Activated CD8-positive, alpha-beta memory T cell treated with anti-CD3 and anti-CD28 coated beads, Interleukin-2, amount 50 U/mL, for 24 hours (primary cell): ENCODE measurements at regions not wholly inside any gene's neighbourhood (a gene's known extent, or its start where the extent isn't known, plus 50 kb on each side); places are given as distances from the start of the nearest gene placed in this dataset.
"Not testable (repeated sequence)": the region's sequence is repeated elsewhere in the genome, so short reads cannot be mapped to it uniquely, and the experiment has no call there.

ENCODE experiments used
- DNase-seq: peaks from one replicate; pipeline ENCODE4 v3.0.0-alpha.2; 2020; ENCODE audit errors: extremely low read depth

DNA sequence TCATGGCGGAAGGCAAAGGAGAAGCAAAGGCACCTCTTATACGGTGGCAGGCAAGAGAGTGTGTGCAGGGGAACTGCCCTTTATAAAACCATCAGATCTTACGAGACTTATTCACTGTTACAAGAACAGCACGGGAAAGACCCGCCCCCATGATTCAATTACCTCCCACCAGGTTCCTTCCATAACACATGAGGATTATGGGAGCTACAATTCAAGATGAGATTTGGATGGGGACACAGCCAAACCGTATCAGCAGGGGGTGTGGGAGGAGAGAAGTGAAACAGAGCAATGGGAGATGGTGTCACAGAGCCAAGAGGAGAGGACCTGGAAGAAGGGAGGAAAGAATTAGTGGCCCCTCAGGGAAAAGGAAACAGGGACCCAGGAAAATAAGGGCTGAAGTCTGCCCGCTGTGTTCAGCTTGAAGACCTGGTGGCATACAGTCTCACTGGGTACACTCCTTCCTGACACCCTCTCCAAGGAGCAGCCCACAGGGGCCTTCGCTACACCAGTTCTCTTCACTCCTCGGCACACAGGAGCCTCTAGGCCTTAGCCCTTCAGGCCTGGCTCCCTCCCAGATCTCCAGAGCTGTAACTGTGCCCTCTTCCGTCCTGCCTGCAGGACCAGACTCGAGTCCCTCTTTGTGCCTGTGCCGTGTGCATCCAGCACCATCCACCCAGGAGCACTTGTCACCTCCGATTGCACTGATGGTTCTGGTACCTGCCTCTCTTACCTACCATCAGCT lies 262.1 kb downstream of the EIPR1 start:
- DNase-seq = no peak

DNA sequence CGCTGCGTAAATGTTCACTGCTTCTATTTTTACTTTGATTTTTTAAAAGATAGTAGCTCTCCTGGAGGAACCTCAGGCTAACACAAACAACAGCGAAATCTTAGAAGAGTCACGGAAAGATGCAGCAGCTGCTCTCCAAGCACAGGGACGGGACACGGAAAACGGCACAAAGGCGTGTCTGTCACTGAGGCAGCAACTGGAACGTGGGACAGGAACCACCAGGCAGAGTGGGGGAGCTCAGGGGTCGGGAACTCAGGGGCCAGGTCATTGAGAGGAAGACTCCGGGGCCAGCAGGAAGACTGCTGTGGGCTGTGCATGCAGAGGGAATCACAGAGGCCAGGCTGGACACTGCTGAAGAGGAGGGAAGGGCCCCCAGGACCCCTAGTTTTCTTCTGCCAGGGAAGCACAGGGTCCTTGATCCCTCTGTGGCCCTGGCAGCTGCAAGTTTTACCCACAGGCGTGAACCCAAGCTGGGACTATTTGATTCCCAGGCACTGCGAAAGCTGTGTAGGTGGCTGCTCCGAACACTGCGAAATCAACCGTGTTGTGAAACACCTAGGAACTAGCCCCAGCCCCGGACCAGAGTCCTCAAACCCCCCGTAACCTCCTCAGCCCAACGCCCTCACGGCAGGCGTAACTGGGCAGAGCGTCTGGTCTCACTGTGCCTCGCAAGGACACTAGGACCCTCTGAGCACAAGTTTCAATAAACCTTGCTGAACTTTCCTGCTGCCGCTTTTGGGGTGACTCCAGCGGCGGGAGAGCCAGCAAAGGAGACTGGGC lies 263.0 kb downstream of the EIPR1 start:
- DNase-seq = no peak

DNA sequence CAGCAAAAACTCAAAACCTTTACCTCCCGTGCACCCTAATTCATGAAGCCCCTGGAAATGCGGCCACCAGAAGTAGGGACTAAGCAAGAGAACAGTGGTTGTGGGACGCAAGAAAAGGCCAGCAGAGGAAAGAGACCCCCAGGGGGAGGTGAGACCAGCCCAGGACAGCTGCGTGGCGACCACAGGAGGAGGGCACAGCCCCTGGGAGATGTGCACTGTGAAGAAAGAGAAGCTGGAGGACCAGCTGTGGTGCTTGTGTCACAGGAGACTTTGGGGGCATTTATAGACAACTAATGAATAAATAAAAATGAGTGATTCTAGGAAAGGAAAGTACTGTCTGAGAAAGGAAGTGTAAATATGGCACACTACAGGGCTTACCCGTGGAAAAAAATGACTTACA lies 263.8 kb downstream of the EIPR1 start:
- no peak for DNase-seq

DNA sequence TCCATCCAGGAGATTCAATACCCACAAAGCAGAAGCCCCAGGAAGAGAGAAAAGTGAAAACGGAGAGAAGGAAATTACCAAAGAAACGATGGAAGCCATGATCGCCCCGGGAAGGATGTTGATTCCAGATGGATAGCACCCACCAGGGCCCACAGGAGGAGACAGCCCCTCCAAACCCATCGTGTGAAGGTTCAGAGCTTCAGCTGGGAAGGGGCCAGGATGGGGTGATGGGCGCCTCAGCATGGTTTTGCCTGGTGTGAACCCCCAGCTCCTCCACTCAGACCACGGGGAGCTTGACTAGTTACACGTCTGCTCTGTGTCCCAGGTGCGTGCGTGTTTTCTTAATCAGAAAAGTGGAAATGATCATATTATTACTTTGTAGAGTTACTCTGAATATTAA lies 264.5 kb downstream of the EIPR1 start:
- DNase-seq = no peak

DNA sequence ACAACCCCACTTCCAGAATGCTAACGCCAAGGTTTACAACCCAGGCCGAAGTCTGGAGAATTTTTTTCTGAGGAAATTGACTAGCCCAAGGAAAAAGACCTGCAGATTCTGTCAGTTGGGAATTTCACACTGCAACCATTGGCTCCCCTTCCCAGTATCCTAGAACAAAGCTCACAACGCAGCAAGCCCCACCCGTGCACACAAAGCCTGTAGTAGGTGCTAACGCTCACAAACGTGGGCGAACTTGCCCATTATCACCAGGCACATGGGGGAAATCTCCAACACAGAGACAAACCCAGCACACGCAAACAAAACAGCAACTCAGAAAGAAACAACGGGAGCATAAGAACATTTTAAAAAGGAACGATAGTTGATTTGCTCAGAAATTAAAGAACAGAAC lies 265.1 kb downstream of the EIPR1 start:
- DNase-seq = no peak

DNA sequence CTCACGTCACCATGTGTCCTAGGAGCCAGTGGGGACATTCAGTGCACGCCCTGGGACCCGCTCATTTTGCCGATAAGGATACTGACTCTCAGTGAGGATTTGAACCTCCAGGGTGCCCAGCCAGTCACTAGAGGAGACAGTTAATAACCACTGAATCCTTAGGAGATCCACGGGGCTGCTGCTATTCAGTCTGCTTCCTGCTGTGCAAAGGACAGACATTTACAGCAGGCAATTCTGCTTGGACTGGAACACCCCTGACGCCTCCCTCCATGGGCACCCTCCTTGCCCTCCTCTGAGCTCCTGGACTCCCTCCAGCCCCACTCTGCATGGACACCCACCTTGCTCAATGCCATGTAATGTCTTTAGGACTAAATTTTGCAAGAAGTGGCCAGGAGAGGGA lies 265.5 kb downstream of the EIPR1 start:
- no peak for DNase-seq

DNA sequence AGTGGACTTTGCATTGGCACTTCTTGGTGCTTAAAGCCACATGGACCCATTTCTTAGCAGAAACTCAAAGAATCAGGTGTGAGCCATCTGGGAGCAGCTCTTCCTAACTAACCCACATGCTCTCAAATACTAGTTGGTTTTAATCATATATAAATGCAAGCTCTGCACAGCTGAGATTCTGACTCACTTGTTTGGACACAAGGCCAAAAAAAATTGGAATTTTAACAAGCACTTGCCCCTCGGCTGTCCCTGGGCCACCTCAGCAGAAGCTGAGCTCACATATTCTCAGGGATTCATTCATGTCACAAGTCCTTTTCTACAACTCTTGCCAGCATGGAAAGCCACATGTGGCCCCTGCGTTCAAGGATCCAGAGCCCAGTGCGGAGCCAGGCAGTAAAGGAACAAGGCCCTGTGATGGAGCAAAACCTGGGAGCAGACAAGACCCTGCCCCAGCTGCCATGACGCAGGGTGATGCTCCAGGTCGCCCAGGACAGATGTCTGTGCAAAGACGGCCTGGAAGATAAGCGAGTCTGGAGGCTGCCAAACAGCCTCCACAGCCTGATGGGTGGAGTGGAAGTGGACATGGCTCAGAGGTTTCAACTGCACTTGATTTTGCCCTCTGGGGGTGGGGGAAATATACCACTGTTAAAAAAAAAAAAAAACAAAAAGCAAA lies 266.5 kb downstream of the EIPR1 start:
- no peak for DNase-seq

DNA sequence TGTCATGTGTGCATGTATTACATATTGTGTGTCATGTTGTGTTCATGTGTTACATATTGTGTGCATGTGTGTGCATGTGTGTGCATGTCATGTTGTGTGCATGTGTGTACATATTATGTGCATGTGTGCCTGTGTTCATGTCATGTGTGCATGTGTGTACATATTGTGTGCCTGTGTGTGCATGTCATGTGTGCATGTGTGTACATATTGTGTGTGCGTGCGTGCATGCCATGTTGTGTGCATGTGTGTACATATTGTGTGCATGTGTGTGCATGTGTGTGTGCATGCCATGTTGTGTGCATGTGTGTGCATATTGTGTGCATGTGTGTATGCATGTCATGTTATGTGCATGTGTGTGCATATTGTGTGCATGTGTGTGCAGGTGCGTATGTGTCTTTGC lies 267.1 kb downstream of the EIPR1 start:
- no peak for DNase-seq

DNA sequence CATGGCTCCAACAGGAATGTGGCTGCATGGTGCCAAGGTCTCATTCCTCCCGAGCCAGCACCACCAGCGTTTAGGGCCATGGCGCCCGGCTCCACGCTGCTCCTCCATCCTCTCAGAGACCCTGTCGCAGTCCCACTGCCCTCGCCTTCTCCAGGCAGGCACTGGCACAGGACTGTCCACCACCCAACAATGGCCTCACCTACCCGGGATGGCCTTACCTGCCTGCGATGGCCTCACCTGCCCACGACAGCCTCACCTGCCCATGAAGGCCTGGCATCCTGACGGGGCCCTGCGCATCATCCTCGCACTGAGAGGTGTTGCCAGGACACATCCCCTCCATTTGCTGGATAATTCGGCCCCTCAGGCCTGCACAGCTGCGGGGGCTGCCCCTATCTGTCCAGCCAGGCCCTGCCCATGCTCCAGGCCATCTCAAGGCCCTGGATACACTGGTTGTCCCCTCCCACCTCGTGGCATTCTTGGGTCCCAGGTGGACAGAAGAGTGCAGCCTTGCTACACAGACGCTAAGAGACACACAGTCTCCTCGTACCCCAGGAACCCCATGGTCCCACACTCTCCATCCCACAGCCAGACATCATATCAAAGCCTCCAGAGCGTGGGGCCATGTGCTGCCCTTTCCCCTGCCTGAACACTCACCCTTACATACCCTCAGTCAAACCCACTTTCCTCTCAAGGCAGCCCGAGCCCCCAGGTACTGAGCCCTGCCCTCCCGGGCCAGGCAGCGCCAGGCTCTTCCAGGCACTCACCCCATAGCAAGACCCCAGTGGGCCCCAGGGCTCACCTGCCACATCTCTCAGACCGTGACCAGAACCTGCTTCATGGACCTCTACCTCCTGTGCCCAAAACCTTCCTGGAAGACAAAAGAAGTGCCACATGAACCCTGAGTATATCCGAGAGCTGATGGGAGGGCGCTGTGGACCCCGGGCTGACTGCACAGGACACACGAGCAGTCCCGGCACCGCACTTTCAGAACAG lies 268.6 kb downstream of the EIPR1 start:
- DNase-seq = no peak

DNA sequence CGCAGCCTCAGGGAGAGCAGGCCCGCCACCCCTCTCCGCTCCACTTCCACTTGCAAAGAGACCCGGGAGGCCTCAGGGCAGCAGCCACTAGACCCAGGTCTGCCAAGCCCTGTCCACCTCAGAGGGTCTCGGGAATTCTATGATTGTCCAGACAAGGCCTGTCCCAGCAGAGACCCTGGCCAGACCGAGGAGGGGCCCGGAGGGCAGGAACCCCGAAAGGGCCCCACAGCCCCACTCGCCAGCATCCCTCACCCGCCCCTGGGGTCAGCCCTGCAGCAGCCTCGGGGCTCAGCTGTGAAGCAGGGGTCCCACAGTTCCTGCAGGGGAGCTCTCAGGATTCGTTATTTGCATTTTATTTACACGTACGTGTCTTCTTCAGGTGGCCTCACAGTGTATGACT lies 269.5 kb downstream of the EIPR1 start:
- DNase-seq = no peak

DNA sequence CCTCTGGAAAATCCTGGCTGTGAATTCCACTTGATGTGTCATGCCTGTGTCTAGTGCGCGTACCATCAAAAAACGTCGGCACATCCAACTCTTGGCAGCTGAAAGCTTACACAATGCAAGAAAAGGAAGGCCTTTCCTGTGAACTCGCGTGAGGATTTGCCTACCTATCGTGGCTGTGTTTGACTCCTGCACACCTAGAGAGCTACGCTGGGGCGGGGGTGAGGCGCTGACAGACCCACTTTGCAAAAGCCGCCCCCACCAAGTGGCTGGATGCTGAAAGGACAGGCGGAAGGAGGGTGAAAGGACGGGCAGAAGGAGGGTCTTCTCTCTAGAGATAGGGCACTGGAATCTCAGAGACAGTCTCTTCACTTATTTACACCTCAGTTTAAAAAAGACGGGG lies 270.1 kb downstream of the EIPR1 start:
- DNase-seq = no peak

DNA sequence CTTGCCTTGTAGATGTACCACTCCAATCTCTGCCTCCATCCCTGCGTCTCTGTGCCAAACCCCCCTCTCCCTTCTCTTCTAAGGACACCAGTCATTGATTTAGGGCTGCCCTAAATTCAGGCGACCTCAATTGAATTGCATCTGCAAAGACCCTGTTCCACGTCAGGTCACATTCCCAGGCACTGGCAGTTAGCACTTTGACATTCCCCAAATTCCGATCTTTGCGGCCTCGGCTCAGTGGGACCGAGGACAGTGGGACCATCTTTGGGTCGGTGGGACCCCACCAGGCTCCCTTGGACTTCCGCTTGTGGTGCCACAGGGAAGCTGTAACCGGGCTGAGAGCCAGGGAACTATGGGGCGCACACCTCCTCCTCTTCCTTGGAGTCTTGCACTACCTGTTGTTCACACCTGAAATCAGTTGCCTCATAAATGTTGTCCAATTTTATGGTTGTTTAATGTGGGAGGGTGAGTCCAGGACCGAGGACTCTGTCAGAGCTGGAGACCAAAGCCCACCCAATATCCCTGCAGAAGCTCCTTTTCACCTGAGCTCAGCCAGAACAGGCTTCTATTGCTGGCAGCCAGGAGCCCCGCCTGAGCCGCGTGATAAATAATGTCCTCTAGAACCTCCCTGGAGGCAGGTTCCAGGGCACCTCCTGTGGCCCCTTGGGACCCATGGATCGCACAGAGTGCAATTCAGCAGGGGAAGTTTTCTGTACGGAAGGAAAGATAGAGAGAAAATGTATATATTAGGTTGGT lies 271.6 kb downstream of the EIPR1 start:
- DNase-seq = no peak

DNA sequence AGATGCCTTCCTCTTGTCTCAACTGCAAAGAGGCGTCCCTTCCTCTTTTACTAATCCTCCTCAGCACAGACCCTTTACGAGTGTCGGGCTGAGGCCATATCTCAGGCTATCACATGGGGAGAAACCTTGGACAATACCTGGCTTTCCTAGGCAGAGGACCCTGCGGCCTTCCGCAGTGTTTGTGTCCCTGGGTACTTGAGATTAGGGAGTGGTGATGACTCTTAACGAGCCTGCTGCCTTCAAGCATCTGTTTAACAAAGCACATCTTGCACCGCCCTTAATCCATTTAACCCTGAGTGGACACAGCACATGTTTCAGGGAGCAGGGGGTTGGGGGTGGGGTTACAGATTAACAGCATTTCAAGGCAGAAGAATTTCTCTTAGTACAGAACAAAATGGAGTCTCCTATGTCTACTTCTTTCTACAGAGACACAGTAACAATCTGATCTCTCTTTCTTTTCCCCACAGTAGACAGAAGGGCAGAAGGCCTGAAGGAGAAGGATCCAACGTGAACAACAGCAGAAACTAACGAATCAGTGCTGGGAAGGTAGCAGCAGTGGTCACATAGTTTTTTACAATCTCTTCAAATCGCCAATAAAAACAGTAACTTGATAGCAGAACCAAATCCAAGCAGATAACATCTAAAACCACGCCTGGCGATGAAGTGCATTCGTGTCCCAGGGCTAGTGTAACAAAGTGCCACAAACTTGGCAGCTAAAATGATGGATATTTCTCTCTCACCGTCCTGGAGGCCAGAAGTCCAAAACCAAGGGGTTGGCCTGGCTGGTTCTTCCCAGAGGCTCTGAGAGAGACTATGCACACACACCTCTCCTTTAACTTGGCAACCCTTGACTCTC lies 272.4 kb downstream of the EIPR1 start:
- not testable (repeated sequence) for DNase-seq

DNA sequence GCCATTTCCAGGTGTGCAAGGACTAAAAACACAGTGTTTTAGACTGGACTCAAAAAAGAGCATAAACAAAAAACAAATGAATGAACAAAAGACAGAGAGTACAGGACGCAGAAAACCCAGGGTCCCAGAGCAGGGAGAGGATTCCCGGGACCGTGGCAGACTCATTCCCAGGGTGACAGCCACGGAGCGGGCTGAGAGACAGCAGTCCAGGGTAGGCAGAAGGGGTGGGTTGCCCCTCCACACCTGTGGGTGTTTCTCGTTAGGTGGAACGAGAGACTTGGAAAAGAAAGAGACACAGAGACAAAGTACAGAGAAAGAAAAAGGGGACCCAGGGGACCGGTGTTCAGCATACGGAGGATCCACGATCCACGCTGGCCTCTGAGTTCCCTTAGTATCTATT lies 273.4 kb downstream of the EIPR1 start:
- DNase-seq = no peak

DNA sequence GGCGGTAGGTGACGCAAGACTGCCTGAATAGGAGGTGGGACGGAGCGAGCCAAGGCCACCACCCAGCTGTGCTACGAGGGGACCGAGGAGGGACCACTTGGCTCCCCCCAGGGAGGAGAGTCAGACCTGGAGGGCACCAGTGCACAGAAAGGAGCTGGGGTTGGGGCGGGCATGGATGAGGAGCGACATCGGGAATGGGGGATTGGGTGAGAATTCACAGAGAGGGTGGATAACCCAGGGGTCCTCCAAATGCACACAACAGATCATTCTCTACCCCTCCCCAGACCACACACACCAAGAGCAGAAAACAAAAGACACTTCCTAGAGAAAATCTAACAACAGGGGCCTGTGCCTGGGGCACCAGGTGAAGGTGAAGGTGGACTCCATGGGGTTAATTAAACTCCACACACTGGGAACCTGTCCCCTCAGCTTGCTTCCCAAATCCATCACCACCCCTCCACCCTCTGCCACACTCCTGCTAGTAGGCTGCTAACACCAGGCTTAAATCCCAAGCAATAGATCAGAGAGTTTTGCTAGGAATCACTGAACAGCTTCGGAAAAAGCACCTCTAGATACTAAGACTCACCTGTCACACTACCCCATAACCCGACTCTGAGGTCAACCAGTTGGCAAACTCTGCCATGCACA lies 274.6 kb downstream of the EIPR1 start:
- DNase-seq = no peak

DNA sequence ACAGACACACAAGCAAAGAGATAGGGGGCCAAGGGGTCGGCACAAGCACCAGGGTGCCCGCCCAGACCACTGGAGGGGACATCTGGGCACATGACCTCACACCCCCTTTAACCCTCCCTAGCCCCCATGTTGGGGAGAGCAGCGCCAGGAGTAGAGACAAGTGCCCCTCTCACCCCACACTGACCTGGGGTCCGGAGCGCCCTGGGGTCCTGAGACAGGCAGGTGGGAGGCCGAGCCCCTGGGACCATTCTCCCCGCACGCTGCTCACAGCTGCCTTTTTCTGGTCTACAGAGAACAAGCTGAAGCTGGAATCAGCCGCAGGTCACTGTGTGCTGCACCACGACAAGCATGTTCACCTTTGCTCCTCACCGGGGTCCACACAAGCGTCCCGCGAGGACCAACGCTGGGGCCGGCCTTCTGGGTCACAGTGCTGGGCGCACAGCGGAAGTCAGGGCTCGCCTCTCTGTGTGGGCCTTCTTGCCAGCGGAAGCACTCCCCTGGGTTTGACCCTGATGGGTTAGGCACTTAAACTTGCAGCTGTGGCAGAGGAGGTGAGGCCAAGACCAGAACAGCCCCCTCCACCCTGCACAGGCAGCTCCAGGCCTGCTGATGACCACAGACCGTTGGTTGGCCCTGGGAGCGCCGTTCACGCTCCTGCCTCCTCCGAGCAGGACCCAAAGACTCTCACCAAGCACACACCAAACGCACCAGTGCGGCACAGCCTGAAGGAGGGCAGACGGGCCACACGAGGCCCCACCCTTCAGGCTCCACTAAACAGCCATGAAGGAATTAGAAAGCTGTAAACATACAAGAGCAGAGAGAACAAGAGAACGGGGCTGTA lies 275.3 kb downstream of the EIPR1 start:
- no peak for DNase-seq

DNA sequence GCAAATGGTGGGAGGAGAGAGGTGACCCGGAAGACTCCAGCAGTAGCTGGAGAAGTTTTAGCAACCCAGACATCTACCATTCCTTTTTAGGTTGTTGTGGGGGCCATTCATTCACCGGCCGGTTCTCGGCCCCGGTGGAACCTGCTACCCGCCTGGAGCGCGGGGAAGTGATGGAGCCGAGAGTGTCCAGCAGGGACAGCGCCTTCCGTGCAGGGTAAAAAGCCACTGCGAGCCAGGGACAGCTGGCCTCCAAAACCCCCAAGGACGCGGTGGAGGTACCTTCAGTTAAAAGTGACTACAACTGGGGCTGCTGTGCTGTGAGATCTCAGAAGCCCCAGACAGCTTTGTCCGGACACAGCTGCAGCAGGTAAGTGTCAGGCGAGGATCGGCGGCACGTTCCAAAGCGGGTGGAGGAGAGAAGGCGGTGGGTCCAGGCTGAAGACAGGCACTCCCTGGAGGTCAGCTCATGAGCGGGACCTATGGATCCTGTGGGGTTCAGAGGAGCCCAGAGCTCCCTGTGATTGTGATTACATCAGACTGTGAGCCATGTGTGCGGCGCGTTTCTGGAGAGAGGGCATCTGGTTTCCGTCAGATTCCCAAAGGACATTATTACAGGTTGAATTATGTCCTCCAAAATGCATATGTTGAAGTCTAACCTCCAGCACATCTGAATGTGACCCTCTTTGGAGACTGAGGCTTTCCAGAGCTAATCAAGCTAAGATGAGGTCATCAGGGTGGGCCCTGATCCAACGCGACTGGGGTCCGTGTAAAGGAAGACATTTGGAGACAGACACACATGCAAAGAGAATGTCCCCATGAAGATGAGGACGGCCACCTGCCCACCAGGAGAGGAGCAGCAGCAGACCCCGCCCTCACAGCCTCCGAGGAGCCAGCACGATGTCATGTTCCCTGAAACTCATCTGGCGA lies 276.3 kb downstream of the EIPR1 start:
- DNase-seq = no peak
